Endodermal cell (in vitro differentiated cells): ENCODE measurements at regions not wholly inside any gene's neighbourhood (a gene's known extent, or its start where the extent isn't known, plus 50 kb on each side); places are given as distances from the start of the nearest gene placed in this dataset.
A peak's percentile ranks its signal among the peaks of the same experiment; 100 is the strongest.

Source experiments
- DNase-seq: peaks from one replicate; pipeline ENCODE4 v3.0.0-alpha.2; 2017
- H3K27ac ChIP-seq: 2 replicates; pipeline ENCODE4 v1.5.1; 2013; ENCODE audit warnings: mild to moderate bottlenecking, low read depth, low read length, moderate library complexity
- H3K27me3 ChIP-seq: 2 replicates; pipeline ENCODE4 v1.6.1; 2013; ENCODE audit warnings: mild to moderate bottlenecking, low read length, moderate library complexity; ENCODE audit not compliant: insufficient read depth, control insufficient read depth, poor library complexity, severe bottlenecking
- H3K36me3 ChIP-seq: 2 replicates; pipeline ENCODE4 v1.7.0; 2013; ENCODE audit warnings: mild to moderate bottlenecking, low read length, moderate library complexity; ENCODE audit not compliant: control insufficient read depth, insufficient read depth
- H3K4me1 ChIP-seq: one replicate; pipeline ENCODE4 v1.7.0; 2013; ENCODE audit warnings: low read length; ENCODE audit not compliant: control insufficient read depth, insufficient read depth
- H3K4me3 ChIP-seq: 2 replicates; pipeline ENCODE4 v1.5.1; 2013; ENCODE audit warnings: mild to moderate bottlenecking, low read length, moderate library complexity
- H3K9ac ChIP-seq: 2 replicates; pipeline ENCODE4 v1.6.1; 2013; ENCODE audit warnings: mild to moderate bottlenecking, low read length, moderate library complexity; ENCODE audit not compliant: poor library complexity, severe bottlenecking; ENCODE audit errors: extremely low read depth
- H3K9me3 ChIP-seq: 2 replicates; pipeline ENCODE4 v1.6.1; 2013; ENCODE audit warnings: mild to moderate bottlenecking, low read length, moderate library complexity; ENCODE audit not compliant: control insufficient read depth
- H3K27ac Mint-ChIP-seq: 2 replicates; pipeline ENCODE4 v1.8.0; 2020; ENCODE audit warnings: mixed read lengths
- H3K27me3 Mint-ChIP-seq: 2 replicates; pipeline ENCODE4 v1.8.0; 2021; ENCODE audit warnings: mild to moderate bottlenecking, mixed read lengths; ENCODE audit not compliant: insufficient read depth
- H3K36me3 Mint-ChIP-seq: 2 replicates; pipeline ENCODE4 v1.8.0; 2020; ENCODE audit warnings: low read depth, mixed read lengths
- H3K4me1 Mint-ChIP-seq: 2 replicates; pipeline ENCODE4 v1.8.0; 2020; ENCODE audit warnings: mixed read lengths
- H3K4me3 Mint-ChIP-seq: 2 replicates; pipeline ENCODE4 v1.8.0; 2020; ENCODE audit warnings: mild to moderate bottlenecking, moderate library complexity, mixed read lengths
- H3K9me3 Mint-ChIP-seq: 2 replicates; pipeline ENCODE4 v1.8.0; 2020; ENCODE audit warnings: mild to moderate bottlenecking, mixed read lengths
- WGBS, 2 experiments: methylation state at CpG; one replicate each; pipeline versions ENCODE4 v1.1.5 to v1.1.7; 2013; ENCODE audit warnings: missing lambda C conversion rate in 2 of 2, mixed read lengths in 1 of 2; ENCODE audit not compliant: insufficient coverage in 1 of 2, insufficient read length in 1 of 2; 5-methylcytosine and 5-hydroxymethylcytosine counted together
- TF ChIP-seq, protein P1 (sequence below): fragments of 200-600 bp; sonication (generic); conservative IDR thresholded peaks from 2 replicates; pipeline ENCODE4 v1.5.0; 2021; ENCODE audit warnings: antibody characterized with exemption, mild to moderate bottlenecking

GRCh38 chr16:72673118-72673517 is 374.8 kb downstream of the ZFHX3 start:
- peaks cover 28% of the 10 kb centered on the region for H3K9me3 Mint-ChIP-seq
- TF ChIP-seq, protein P1, sequence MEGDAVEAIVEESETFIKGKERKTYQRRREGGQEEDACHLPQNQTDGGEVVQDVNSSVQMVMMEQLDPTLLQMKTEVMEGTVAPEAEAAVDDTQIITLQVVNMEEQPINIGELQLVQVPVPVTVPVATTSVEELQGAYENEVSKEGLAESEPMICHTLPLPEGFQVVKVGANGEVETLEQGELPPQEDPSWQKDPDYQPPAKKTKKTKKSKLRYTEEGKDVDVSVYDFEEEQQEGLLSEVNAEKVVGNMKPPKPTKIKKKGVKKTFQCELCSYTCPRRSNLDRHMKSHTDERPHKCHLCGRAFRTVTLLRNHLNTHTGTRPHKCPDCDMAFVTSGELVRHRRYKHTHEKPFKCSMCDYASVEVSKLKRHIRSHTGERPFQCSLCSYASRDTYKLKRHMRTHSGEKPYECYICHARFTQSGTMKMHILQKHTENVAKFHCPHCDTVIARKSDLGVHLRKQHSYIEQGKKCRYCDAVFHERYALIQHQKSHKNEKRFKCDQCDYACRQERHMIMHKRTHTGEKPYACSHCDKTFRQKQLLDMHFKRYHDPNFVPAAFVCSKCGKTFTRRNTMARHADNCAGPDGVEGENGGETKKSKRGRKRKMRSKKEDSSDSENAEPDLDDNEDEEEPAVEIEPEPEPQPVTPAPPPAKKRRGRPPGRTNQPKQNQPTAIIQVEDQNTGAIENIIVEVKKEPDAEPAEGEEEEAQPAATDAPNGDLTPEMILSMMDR: no peak
- H3K36me3 Mint-ChIP-seq: peaks cover 23% of the 10 kb centered on the region

DNA sequence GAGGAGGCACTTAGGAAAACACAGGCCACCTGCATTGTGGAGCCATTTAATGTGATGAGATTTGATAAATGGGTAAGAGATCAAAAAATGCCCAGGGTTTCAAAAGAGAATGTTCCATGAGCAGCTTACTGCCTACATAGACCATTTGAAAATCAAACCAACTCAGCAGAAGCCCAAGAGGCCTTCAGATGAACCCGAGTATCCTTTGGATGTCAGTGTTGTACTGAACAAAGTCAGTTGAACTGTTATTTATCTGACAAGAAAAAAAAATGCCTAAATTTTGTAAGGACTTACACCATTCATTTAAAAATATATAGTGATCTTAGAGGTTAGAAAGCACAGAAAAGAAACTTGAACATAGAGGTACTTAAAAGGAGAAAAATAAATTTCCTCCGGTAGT is 381.7 kb downstream of the ZFHX3 start:
- 100% methylated on average over 1 to 2 of the region's 2 CpGs for WGBS, 2 experiments
- Histone ChIP-seq H3K4me1 (no peaks in the 10 kb centered on the region), H3K9me3 (peaks cover 3% of the 10 kb centered on the region), H3K36me3 (no peaks in the 10 kb centered on the region), H3K4me3 (peak overlapping the region; percentile 95), H3K9ac (no peak overlapping the region), H3K27ac (no peak overlapping the region), H3K27me3 (no peaks in the 10 kb centered on the region)
- Mint-ChIP-seq H3K4me3 (no peak overlapping the region), H3K36me3 (peaks cover 8% of the 10 kb centered on the region), H3K27ac (no peak overlapping the region), H3K9me3 (peaks cover 4% of the 10 kb centered on the region), H3K27me3 (no peaks in the 10 kb centered on the region), H3K4me1 (peaks cover 2% of the 10 kb centered on the region)
- DNase-seq: no peak
- TF ChIP-seq, protein P1: no peak

More at GRCh38 chr16:72673118-72673517, 374.8 kb downstream of the ZFHX3 start:
- Histone ChIP-seq H3K9me3 (peaks cover 33% of the 10 kb centered on the region), H3K4me3 (peak overlapping the region; percentile 13), H3K27ac (no peak overlapping the region), H3K27me3 (no peaks in the 10 kb centered on the region), H3K9ac (no peak overlapping the region), H3K4me1 (no peaks in the 10 kb centered on the region), H3K36me3 (no peaks in the 10 kb centered on the region)
- WGBS, 2 experiments: 92% methylated on average over 1 of the region's 1 CpG; no CpG with 5 or more reads in 1 of the 2 experiments
- H3K4me3 Mint-ChIP-seq: no peak overlapping the region
- DNase-seq: no peak
- no peaks in the 10 kb centered on the region for H3K4me1 Mint-ChIP-seq
- H3K27me3 Mint-ChIP-seq: no peaks in the 10 kb centered on the region
- no peak overlapping the region for H3K27ac Mint-ChIP-seq

GRCh38 chr16:72665701-72666100 is 382.2 kb downstream of the ZFHX3 start:
- TF ChIP-seq, protein P1: no peak
- DNase-seq: no peak
- no peak overlapping the region for H3K27ac ChIP-seq
- Mint-ChIP-seq H3K36me3 (peaks cover 5% of the 10 kb centered on the region), H3K4me3 (peak overlapping the region; percentile 94), H3K27me3 (no peaks in the 10 kb centered on the region), H3K9me3 (peaks cover 2% of the 10 kb centered on the region), H3K4me1 (peaks cover 2% of the 10 kb centered on the region), H3K27ac (peak overlapping the region; percentile 100)
- 60 to 61% methylated on average over 2 to 4 of the region's 4 CpGs for WGBS, 2 experiments
- peak overlapping the region; percentile 95 for H3K4me3 ChIP-seq
- no peaks in the 10 kb centered on the region for H3K27me3 ChIP-seq
- H3K9ac ChIP-seq: peak overlapping the region; percentile 74
- H3K4me1 ChIP-seq: no peaks in the 10 kb centered on the region
- peaks cover 5% of the 10 kb centered on the region for H3K9me3 ChIP-seq
- no peaks in the 10 kb centered on the region for H3K36me3 ChIP-seq
